ENCODE measurements at regions not wholly inside any gene's neighbourhood (a gene's known extent, or its start where the extent isn't known, plus 50 kb on each side); places are given as distances from the start of the nearest gene placed in this dataset.

DNA sequence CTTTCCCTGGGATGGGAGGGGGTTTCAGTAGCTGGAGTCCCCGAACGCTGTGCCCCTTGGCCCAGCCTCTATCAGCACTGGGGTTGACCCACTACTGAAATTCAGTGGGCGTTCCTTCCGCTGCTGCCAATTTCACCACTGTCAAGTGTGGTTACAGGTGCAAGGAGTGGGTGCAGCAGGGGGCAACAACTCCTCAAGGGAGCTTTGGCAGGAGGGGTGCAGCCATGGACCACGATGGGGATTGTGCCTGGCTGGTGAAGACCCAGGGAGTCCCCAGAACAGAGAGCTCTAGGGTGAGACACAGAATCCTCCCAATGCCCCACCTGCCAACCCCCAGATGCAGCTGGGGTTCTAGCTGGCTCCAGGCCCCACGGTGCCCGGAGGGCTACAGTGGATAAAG lies 123.5 kb upstream of the SDK2 start:
- TF ChIP-seq, protein P1, sequence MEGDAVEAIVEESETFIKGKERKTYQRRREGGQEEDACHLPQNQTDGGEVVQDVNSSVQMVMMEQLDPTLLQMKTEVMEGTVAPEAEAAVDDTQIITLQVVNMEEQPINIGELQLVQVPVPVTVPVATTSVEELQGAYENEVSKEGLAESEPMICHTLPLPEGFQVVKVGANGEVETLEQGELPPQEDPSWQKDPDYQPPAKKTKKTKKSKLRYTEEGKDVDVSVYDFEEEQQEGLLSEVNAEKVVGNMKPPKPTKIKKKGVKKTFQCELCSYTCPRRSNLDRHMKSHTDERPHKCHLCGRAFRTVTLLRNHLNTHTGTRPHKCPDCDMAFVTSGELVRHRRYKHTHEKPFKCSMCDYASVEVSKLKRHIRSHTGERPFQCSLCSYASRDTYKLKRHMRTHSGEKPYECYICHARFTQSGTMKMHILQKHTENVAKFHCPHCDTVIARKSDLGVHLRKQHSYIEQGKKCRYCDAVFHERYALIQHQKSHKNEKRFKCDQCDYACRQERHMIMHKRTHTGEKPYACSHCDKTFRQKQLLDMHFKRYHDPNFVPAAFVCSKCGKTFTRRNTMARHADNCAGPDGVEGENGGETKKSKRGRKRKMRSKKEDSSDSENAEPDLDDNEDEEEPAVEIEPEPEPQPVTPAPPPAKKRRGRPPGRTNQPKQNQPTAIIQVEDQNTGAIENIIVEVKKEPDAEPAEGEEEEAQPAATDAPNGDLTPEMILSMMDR (IDR thresholded peaks at IDR 0.05): no peak
- no peak for TF ChIP-seq EZH2 (IDR thresholded peaks at IDR 0.05)

Measured in neural progenitor cell (in vitro differentiated cells).